Astrocyte (in vitro differentiated cells and primary cell): ENCODE measurements at regions not wholly inside any gene's neighbourhood (a gene's known extent, or its start where the extent isn't known, plus 50 kb on each side); places are given as distances from the start of the nearest gene placed in this dataset.

Source experiments
- DNase-seq: peaks from one replicate; pipeline ENCODE4 v3.0.0-alpha.2; 2010; ENCODE audit warnings: low read depth
- FAIRE-seq: peaks from 2 replicates; lab custom pipeline; 2011; peaks lifted over from hg19 to GRCh38; lab: Jason Lieb, UNC
- H2AFZ ChIP-seq: 2 replicates; pipeline ENCODE4 v1.6.0; 2012; ENCODE audit warnings: low read depth, low read length, inconsistent platforms
- H3K27ac ChIP-seq: 2 replicates; pipeline ENCODE4 v1.5.1; 2011; ENCODE audit warnings: low read depth, low read length, inconsistent platforms
- H3K27me3 ChIP-seq: 2 replicates; pipeline ENCODE4 v1.6.0; 2011; ENCODE audit warnings: low read length, inconsistent platforms; ENCODE audit not compliant: insufficient read depth
- H3K36me3 ChIP-seq: 2 replicates; pipeline ENCODE4 v1.5.1; 2011; ENCODE audit warnings: low read length, inconsistent platforms; ENCODE audit not compliant: insufficient read depth
- H3K4me1 ChIP-seq: 2 replicates; pipeline ENCODE4 v1.5.1; 2011; ENCODE audit warnings: low read length, inconsistent platforms; ENCODE audit not compliant: insufficient read depth
- H3K4me2 ChIP-seq: 2 replicates; pipeline ENCODE4 v1.6.0; 2012; ENCODE audit warnings: low read length, inconsistent platforms
- H3K4me3 ChIP-seq: 2 replicates; pipeline ENCODE4 v1.5.1; 2011; ENCODE audit warnings: low read depth, mild to moderate bottlenecking, low read length, inconsistent platforms; ENCODE audit not compliant: insufficient read depth
- H3K79me2 ChIP-seq: 2 replicates; pipeline ENCODE4 v1.6.0; 2012; ENCODE audit warnings: mild to moderate bottlenecking, low read length, inconsistent platforms; ENCODE audit not compliant: insufficient read depth
- H3K9ac ChIP-seq: 2 replicates; pipeline ENCODE4 v1.6.0; 2012; ENCODE audit warnings: mild to moderate bottlenecking, low read length, inconsistent platforms
- H3K9me3 ChIP-seq: 2 replicates; pipeline ENCODE4 v1.5.1; 2012; ENCODE audit warnings: low read depth, mild to moderate bottlenecking, low read length, inconsistent platforms; ENCODE audit not compliant: insufficient read depth
- H4K20me1 ChIP-seq: 2 replicates; pipeline ENCODE4 v1.6.0; 2012; ENCODE audit warnings: low read length, inconsistent platforms; ENCODE audit not compliant: insufficient read depth
- H3K27ac Mint-ChIP-seq: one replicate; pipeline ENCODE4 v1.8.0; 2021; ENCODE audit warnings: mild to moderate bottlenecking, mixed read lengths; ENCODE audit not compliant: unreplicated experiment
- H3K27me3 Mint-ChIP-seq: one replicate; pipeline ENCODE4 v1.8.0; 2021; ENCODE audit warnings: low read depth, mixed read lengths; ENCODE audit not compliant: unreplicated experiment
- H3K36me3 Mint-ChIP-seq: one replicate; pipeline ENCODE4 v1.8.0; 2021; ENCODE audit warnings: low read depth, mixed read lengths; ENCODE audit not compliant: unreplicated experiment
- H3K4me1 Mint-ChIP-seq: one replicate; pipeline ENCODE4 v1.8.0; 2021; ENCODE audit warnings: low read depth, mixed read lengths; ENCODE audit not compliant: unreplicated experiment
- H3K4me3 Mint-ChIP-seq: one replicate; pipeline ENCODE4 v1.8.0; 2021; ENCODE audit warnings: mild to moderate bottlenecking, moderate library complexity, mixed read lengths; ENCODE audit not compliant: unreplicated experiment
- H3K9me3 Mint-ChIP-seq: one replicate; pipeline ENCODE4 v1.8.0; 2021; ENCODE audit warnings: mild to moderate bottlenecking, mixed read lengths; ENCODE audit not compliant: unreplicated experiment
- EZH2 ChIP-seq: IDR thresholded peaks from 2 replicates; pipeline ENCODE4 v1.6.1; 2012; ENCODE audit warnings: mild to moderate bottlenecking, low read length, inconsistent platforms; ENCODE audit not compliant: insufficient read depth
- TF ChIP-seq, protein P1 (sequence below): IDR thresholded peaks from 2 replicates; pipeline ENCODE4 v1.5.1; 2011; ENCODE audit warnings: low read depth, mild to moderate bottlenecking, inconsistent platforms, low read length, moderate library complexity; ENCODE audit not compliant: insufficient read depth

- no peak overlapping the region for H2AFZ ChIP-seq
- H3K4me2 ChIP-seq = no peak overlapping the region
- Mint-ChIP-seq H3K27ac (no peak overlapping the region), H3K4me1 (peaks cover 2% of the 10 kb centered on the region), H3K9me3 (no peaks in the 10 kb centered on the region), H3K27me3 (no peaks in the 10 kb centered on the region), H3K4me3 (no peak overlapping the region), H3K36me3 (no peaks in the 10 kb centered on the region)
- no peak overlapping the region for H3K9ac ChIP-seq
- no peaks in the 10 kb centered on the region for H3K36me3 ChIP-seq
- no peaks in the 10 kb centered on the region for H3K9me3 ChIP-seq
- DNase-seq = peak; percentile 42
- no peaks in the 10 kb centered on the region for H4K20me1 ChIP-seq
- H3K4me3 ChIP-seq = no peak overlapping the region
- H3K27ac ChIP-seq = no peak overlapping the region
- H3K27me3 ChIP-seq = no peaks in the 10 kb centered on the region
- no peak for FAIRE-seq
- no peaks in the 10 kb centered on the region for H3K79me2 ChIP-seq
- TF ChIP-seq, protein P1, sequence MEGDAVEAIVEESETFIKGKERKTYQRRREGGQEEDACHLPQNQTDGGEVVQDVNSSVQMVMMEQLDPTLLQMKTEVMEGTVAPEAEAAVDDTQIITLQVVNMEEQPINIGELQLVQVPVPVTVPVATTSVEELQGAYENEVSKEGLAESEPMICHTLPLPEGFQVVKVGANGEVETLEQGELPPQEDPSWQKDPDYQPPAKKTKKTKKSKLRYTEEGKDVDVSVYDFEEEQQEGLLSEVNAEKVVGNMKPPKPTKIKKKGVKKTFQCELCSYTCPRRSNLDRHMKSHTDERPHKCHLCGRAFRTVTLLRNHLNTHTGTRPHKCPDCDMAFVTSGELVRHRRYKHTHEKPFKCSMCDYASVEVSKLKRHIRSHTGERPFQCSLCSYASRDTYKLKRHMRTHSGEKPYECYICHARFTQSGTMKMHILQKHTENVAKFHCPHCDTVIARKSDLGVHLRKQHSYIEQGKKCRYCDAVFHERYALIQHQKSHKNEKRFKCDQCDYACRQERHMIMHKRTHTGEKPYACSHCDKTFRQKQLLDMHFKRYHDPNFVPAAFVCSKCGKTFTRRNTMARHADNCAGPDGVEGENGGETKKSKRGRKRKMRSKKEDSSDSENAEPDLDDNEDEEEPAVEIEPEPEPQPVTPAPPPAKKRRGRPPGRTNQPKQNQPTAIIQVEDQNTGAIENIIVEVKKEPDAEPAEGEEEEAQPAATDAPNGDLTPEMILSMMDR = no peak
- TF ChIP-seq EZH2 = no peak
- H3K4me1 ChIP-seq = no peaks in the 10 kb centered on the region
Observed at GRCh38 chr13:90710164-90710759, 637.2 kb upstream of the MIR17HG start.

DNA sequence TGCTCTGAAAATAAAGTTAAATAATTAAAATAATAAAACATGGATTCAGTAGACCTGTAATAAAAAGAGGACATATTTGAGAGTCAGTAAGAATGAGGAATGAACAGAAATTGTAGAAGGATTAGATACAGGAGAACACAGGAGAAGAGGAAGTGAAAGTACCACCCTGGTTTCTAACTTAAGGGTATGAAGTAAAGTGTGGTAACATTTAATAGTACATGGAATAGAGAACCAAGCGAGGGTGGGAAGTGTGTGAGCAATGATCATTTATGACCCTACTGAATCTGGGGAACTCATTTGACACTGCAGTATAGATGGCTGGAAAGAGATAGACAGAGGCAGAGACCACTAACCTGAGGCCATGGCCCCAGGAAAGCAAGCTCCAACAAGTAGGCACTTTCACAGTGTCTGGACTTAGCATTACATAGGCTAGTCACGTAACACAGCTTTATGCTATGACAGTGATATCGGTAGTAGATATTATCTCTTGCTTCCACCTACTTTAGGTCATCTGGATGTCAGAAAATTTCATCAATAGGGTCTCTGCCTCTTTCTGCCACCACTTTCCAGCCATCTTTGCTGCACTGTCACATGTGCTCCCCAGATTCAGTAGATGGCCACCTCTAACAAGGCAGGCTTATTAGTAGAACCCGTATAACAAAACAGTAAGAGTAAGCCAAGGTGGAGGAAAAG lies 633.9 kb upstream of the MIR17HG start:
- Mint-ChIP-seq H3K27me3 (no peaks in the 10 kb centered on the region), H3K4me3 (no peak overlapping the region), H3K36me3 (no peaks in the 10 kb centered on the region), H3K27ac (no peak overlapping the region), H3K4me1 (peaks cover 27% of the 10 kb centered on the region), H3K9me3 (no peaks in the 10 kb centered on the region)
- H3K4me3 ChIP-seq = no peak overlapping the region
- FAIRE-seq (no peak), DNase-seq (no peak)
- H3K36me3 ChIP-seq = no peaks in the 10 kb centered on the region
- H3K79me2 ChIP-seq = no peaks in the 10 kb centered on the region
- no peak for TF ChIP-seq EZH2
- TF ChIP-seq, protein P1 = no peak
- H2AFZ ChIP-seq = no peak overlapping the region
- H3K9ac ChIP-seq = no peak overlapping the region
- H3K4me1 ChIP-seq = peaks cover 15% of the 10 kb centered on the region
- H3K4me2 ChIP-seq = no peak overlapping the region
- H3K27ac ChIP-seq = no peak overlapping the region
- no peaks in the 10 kb centered on the region for H3K9me3 ChIP-seq
- H3K27me3 ChIP-seq = no peaks in the 10 kb centered on the region
- no peaks in the 10 kb centered on the region for H4K20me1 ChIP-seq

GRCh38 chr13:90715485-90715884 lies 632.0 kb upstream of the MIR17HG start:
- Histone ChIP-seq H3K79me2 (no peaks in the 10 kb centered on the region), H3K27ac (no peak overlapping the region), H3K9ac (no peak overlapping the region), H3K4me3 (no peak overlapping the region), H2AFZ (no peak overlapping the region), H3K4me1 (peaks cover 15% of the 10 kb centered on the region), H3K27me3 (no peaks in the 10 kb centered on the region), H3K4me2 (no peak overlapping the region), H3K36me3 (no peaks in the 10 kb centered on the region), H4K20me1 (no peaks in the 10 kb centered on the region), H3K9me3 (no peaks in the 10 kb centered on the region)
- Mint-ChIP-seq H3K4me3 (no peak overlapping the region), H3K9me3 (peaks cover 1% of the 10 kb centered on the region), H3K4me1 (peaks cover 29% of the 10 kb centered on the region), H3K27ac (no peak overlapping the region), H3K27me3 (no peaks in the 10 kb centered on the region), H3K36me3 (no peaks in the 10 kb centered on the region)
- DNase-seq (no peak), FAIRE-seq (no peak)
- TF ChIP-seq, protein P1 = no peak
- TF ChIP-seq EZH2 = no peak
